ENCODE measurements at regions not wholly inside any gene's neighbourhood (a gene's known extent, or its start where the extent isn't known, plus 50 kb on each side); places are given as distances from the start of the nearest gene placed in this dataset.

DNA sequence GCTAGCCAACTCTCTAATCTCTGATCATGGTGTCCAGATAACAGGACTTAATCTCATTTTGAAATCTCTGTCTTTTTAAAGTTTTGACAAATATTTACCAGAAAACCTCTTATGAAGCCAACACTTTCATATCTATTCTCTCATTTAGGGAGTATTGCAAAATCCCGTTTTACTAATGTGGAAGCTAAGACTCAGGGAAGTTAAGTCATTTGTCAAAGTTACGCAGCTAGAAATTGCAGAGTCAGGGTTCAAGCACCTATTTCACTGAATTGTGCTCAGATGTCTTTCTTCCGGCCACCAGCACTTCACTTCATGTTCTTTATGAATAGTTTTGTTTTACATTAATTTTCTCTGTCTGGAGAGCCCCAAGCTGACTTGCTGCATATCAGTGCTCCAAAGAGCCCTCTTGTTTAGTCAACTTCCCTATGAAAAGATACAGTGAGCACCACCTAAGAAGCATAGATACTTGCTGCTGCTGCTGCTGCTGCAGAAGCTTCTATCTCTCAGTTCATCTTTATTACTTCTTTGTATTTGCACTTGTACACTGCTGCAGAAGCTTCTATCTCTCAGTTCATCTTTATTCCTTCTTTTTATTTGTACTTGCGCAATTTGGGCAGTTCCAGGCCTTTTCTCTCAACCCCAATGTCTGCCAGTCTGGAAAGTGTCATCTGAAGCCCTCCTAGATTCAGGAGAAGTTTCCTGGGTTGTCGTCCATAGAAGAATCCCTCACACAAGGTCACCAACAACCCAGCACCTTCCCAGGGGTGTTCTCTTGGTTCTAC lies 329.7 kb downstream of the MAFB start:
- 74% methylated on average over 5 of the region's 5 CpGs for WGBS
- H3K9me3 ChIP-seq, result no peaks in the 10 kb centered on the region

DNA sequence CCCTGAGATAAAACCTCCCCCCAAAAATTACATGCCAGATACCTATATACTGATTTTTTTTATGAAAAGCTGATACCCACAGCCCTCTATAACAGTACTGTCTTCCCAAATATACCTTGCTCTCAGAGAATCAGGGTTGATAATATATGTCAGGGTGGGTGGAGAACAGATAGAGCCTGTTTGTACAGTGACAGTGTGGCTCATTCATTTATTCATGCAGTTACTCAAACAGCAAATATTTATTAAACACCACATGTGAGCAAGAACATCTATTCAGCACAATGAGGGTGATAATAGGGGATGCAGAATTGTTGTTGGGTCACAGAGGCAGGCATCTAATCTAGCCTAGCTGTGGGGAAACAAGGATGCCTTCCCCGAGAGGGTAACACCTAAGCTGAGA lies 334.2 kb downstream of the MAFB start:
- WGBS, result 78% methylated on average over 1 of the region's 1 CpG
- Histone ChIP-seq H3K4me1 (no peaks in the 10 kb centered on the region), H3K36me3 (no peaks in the 10 kb centered on the region), H3K27ac (no peak overlapping the region), H3K27me3 (no peaks in the 10 kb centered on the region), H3K4me3 (no peak overlapping the region), H3K9me3 (no peaks in the 10 kb centered on the region)
- TF ChIP-seq, protein P1, sequence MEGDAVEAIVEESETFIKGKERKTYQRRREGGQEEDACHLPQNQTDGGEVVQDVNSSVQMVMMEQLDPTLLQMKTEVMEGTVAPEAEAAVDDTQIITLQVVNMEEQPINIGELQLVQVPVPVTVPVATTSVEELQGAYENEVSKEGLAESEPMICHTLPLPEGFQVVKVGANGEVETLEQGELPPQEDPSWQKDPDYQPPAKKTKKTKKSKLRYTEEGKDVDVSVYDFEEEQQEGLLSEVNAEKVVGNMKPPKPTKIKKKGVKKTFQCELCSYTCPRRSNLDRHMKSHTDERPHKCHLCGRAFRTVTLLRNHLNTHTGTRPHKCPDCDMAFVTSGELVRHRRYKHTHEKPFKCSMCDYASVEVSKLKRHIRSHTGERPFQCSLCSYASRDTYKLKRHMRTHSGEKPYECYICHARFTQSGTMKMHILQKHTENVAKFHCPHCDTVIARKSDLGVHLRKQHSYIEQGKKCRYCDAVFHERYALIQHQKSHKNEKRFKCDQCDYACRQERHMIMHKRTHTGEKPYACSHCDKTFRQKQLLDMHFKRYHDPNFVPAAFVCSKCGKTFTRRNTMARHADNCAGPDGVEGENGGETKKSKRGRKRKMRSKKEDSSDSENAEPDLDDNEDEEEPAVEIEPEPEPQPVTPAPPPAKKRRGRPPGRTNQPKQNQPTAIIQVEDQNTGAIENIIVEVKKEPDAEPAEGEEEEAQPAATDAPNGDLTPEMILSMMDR (IDR thresholded peaks at IDR 0.05), result no peak
- TF ChIP-seq EP300 (IDR thresholded peaks at IDR 0.05) (no peak), POLR2AphosphoS5 (IDR thresholded peaks at IDR 0.05) (no peak), POLR2A (IDR thresholded peaks at IDR 0.05) (no peak)
- DNase-seq (ENCODE audit: low spot score in 2 of 2), result no peak

More for the DNA sequence above, 329.7 kb downstream of the MAFB start:
- Histone ChIP-seq H3K36me3 (no peaks in the 10 kb centered on the region), H3K27me3 (no peaks in the 10 kb centered on the region), H3K27ac (no peak overlapping the region), H3K4me3 (no peak overlapping the region), H3K4me1 (no peaks in the 10 kb centered on the region)
- TF ChIP-seq, protein P1 (IDR thresholded peaks at IDR 0.05), result no peak
- TF ChIP-seq POLR2A (IDR thresholded peaks at IDR 0.05) (no peak), POLR2AphosphoS5 (IDR thresholded peaks at IDR 0.05) (no peak)
- DNase-seq (ENCODE audit: low spot score in 2 of 2), result no peak

DNA sequence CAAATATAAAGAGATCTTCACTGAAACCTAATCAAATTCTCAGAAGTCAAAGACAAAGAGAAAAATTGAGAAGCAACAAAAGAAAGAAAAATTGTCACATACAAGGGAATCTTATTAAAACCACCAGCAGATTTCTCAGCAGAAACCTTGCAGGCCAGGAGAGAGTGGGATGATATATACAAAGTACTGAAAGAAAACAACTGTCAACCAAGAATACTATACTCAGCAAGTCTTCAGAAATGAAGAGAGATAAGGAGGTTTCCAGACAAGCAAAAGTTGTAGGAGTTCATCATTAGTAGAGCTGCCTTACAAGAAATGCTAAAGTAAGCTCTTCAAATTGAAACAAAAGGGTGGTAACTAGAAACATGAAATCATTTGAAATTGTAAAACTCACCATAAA lies 345.6 kb downstream of the MAFB start:
- H3K27me3 ChIP-seq, result no peaks in the 10 kb centered on the region
- no peaks in the 10 kb centered on the region for H3K36me3 ChIP-seq
- peaks cover 7% of the 10 kb centered on the region for H3K9me3 ChIP-seq
- TF ChIP-seq EP300 (IDR thresholded peaks at IDR 0.05) (no peak), POLR2A (IDR thresholded peaks at IDR 0.05) (no peak), POLR2AphosphoS5 (IDR thresholded peaks at IDR 0.05) (no peak)
- TF ChIP-seq, protein P1 (IDR thresholded peaks at IDR 0.05), result no peak
- DNase-seq (ENCODE audit: low spot score in 2 of 2), result no peak
- H3K4me1 ChIP-seq, result no peaks in the 10 kb centered on the region
- H3K4me3 ChIP-seq, result no peak overlapping the region
- no peak overlapping the region for H3K27ac ChIP-seq

DNA sequence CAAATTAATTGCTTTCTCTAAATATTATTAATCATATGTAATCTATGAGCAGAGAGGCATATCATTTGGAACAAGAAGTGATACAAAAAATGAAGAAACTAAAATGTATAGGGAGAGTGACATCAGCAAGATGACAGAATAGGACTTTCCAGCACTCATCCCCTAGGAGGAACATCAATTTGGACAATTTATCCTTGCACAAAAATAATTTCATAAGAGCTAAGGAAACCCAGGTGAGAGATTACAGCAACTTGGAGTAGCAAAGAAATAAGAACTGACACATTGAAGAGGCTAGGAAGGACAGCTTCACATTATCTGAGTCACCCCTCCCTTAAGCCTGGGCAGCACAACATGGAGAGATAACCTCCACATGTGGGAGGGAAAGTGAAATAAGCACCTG lies 347.5 kb downstream of the MAFB start:
- H3K9me3 ChIP-seq, result peaks cover 7% of the 10 kb centered on the region
- no peaks in the 10 kb centered on the region for H3K36me3 ChIP-seq
- H3K27ac ChIP-seq, result no peak overlapping the region
- H3K4me1 ChIP-seq, result no peaks in the 10 kb centered on the region
- H3K27me3 ChIP-seq, result no peaks in the 10 kb centered on the region
- no peak overlapping the region for H3K4me3 ChIP-seq
- TF ChIP-seq POLR2A (IDR thresholded peaks at IDR 0.05) (no peak), EP300 (IDR thresholded peaks at IDR 0.05) (no peak), POLR2AphosphoS5 (IDR thresholded peaks at IDR 0.05) (no peak)
- TF ChIP-seq, protein P1 (IDR thresholded peaks at IDR 0.05), result no peak
- no peak for DNase-seq (ENCODE audit: low spot score in 2 of 2)

DNA sequence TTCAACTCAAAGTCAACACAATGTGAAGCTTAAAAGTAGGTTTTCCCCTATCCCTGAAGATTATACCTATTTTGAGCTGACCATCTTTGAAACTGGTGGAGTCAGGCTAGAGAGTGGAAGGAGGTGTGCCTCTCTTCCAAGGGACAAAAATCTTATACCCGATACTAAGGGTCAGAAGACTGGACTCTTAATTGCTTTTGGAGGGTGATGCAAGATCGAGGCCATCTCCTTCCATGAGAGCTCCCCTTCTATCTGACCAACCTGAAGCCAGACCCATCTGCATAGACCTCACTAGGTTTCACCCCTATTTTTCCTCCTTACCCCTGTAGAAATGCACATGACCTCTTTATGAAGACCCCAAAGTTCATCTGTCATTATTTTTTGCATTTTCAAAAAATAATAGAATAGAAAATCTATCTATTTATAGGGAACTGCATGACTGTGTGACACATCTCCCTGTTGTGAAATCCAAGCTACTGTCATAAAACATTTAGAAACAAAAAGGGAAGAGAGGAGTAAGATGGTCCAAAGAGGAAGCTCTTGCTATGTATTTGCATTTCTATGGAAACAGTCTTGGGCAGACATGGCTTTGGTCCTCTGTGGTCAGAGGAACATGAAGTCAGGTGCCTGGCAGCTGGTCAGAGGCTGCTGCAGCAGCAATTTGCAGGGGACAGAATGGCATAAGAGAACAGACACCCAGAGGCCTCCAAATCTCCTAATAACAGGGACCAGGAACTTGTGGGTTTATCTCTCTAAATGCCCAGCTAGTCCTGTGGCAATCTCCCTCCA lies 349.2 kb downstream of the MAFB start:
- DNase-seq (ENCODE audit: low spot score in 2 of 2), result peak in 1 of 2 donors; percentile 76
- Histone ChIP-seq H3K4me3 (no peak overlapping the region), H3K9me3 (peaks cover 7% of the 10 kb centered on the region), H3K36me3 (no peaks in the 10 kb centered on the region), H3K27me3 (no peaks in the 10 kb centered on the region), H3K4me1 (no peaks in the 10 kb centered on the region), H3K27ac (no peak overlapping the region)
- TF ChIP-seq POLR2AphosphoS5 (IDR thresholded peaks at IDR 0.05), result no peak
- no peak for TF ChIP-seq POLR2A (IDR thresholded peaks at IDR 0.05)
- TF ChIP-seq, protein P1 (IDR thresholded peaks at IDR 0.05), result no peak
- TF ChIP-seq EP300 (IDR thresholded peaks at IDR 0.05), result no peak
- WGBS, result 78% methylated on average over 2 of the region's 2 CpGs
